ENCODE measurements at regions not wholly inside any gene's neighbourhood (a gene's known extent, or its start where the extent isn't known, plus 50 kb on each side); places are given as distances from the start of the nearest gene placed in this dataset.

DNA sequence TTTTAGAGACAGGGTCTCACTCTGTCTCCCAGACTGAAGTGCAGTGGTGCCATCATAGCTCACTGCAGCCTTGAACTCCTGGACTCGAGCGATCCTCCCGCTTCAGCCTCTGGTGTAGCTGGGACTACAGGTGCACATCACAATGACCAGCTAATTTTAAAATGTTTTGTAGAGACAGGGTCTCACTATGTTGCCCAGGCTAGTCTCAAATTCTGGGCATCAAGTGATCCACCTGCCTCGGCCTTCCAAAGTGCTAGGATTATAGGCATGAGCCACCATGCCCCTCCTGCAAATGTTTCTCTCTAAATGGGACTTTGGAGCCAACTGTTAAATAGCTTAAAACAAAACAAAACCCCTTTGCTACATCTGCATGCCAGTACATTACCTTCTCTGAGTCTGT lies 82.2 kb upstream of the BRD7 start:
- no peak for DNase-seq (ENCODE audit: low spot score)
- Histone ChIP-seq H3K4me3 (ENCODE audit: low read depth in 1 of 3, low read length in 3 of 3) (no peak overlapping the region), H3K27me3 (ENCODE audit: control insufficient read depth in 4 of 4, insufficient read depth in 4 of 4, low read length in 3 of 4) (no peaks in the 10 kb centered on the region), H3K4me1 (ENCODE audit: control insufficient read depth in 4 of 4, insufficient read depth in 4 of 4, low read length in 3 of 4) (no peaks in the 10 kb centered on the region), H3K9me3 (ENCODE audit: control insufficient read depth in 4 of 4, low read length in 3 of 4) (no peaks in the 10 kb centered on the region), H3K36me3 (ENCODE audit: control insufficient read depth in 4 of 4, insufficient read depth in 3 of 4, low read depth in 1 of 4, low read length in 3 of 4) (no peaks in the 10 kb centered on the region), H3K27ac (ENCODE audit: low read depth in 1 of 2, low read length in 2 of 2) (no peak overlapping the region), H3K9ac (ENCODE audit: low read depth in 1 of 2, low read length in 2 of 2) (no peak overlapping the region)
- TF ChIP-seq FOXA2 (IDR thresholded peaks at IDR 0.05), result no peak
- TF ChIP-seq HNF4G (IDR thresholded peaks at IDR 0.05), result no peak
- TF ChIP-seq, protein P1, sequence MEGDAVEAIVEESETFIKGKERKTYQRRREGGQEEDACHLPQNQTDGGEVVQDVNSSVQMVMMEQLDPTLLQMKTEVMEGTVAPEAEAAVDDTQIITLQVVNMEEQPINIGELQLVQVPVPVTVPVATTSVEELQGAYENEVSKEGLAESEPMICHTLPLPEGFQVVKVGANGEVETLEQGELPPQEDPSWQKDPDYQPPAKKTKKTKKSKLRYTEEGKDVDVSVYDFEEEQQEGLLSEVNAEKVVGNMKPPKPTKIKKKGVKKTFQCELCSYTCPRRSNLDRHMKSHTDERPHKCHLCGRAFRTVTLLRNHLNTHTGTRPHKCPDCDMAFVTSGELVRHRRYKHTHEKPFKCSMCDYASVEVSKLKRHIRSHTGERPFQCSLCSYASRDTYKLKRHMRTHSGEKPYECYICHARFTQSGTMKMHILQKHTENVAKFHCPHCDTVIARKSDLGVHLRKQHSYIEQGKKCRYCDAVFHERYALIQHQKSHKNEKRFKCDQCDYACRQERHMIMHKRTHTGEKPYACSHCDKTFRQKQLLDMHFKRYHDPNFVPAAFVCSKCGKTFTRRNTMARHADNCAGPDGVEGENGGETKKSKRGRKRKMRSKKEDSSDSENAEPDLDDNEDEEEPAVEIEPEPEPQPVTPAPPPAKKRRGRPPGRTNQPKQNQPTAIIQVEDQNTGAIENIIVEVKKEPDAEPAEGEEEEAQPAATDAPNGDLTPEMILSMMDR (IDR thresholded peaks at IDR 0.05; ENCODE audit: low read depth, low read length, missing input control), result no peak
- TF ChIP-seq YY1 (IDR thresholded peaks at IDR 0.05), result no peak
- TF ChIP-seq EGR1 (IDR thresholded peaks at IDR 0.05; ENCODE audit: low read depth in 2 of 2), result no peak
- no peak for TF ChIP-seq FOXA1 (IDR thresholded peaks at IDR 0.05)
- TF ChIP-seq, protein P2, sequence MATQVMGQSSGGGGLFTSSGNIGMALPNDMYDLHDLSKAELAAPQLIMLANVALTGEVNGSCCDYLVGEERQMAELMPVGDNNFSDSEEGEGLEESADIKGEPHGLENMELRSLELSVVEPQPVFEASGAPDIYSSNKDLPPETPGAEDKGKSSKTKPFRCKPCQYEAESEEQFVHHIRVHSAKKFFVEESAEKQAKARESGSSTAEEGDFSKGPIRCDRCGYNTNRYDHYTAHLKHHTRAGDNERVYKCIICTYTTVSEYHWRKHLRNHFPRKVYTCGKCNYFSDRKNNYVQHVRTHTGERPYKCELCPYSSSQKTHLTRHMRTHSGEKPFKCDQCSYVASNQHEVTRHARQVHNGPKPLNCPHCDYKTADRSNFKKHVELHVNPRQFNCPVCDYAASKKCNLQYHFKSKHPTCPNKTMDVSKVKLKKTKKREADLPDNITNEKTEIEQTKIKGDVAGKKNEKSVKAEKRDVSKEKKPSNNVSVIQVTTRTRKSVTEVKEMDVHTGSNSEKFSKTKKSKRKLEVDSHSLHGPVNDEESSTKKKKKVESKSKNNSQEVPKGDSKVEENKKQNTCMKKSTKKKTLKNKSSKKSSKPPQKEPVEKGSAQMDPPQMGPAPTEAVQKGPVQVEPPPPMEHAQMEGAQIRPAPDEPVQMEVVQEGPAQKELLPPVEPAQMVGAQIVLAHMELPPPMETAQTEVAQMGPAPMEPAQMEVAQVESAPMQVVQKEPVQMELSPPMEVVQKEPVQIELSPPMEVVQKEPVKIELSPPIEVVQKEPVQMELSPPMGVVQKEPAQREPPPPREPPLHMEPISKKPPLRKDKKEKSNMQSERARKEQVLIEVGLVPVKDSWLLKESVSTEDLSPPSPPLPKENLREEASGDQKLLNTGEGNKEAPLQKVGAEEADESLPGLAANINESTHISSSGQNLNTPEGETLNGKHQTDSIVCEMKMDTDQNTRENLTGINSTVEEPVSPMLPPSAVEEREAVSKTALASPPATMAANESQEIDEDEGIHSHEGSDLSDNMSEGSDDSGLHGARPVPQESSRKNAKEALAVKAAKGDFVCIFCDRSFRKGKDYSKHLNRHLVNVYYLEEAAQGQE (IDR thresholded peaks at IDR 0.05), result no peak
- 96% methylated on average over 4 of the region's 4 CpGs for WGBS

DNA sequence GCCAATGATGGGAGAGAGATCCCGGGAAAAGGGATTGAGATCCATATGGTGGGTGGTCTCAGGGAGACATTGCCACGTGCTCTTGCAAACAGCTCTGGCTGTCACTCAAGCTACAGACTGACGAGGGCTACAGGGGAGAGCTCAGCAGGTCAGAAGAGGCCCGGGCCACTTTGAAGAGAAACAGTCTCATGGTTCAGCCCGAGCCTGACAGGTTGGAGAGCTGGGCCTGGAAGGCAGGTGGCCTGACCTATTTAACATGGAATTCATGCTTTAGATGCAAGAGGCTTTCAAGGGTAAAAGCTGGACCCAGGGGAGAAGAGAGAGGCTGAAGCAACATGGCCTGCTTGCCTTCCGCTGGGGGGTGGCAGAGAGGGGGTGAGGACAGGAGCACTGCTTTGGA lies 81.0 kb upstream of the BRD7 start:
- Histone ChIP-seq H3K9me3 (ENCODE audit: control insufficient read depth in 4 of 4, low read length in 3 of 4) (no peaks in the 10 kb centered on the region), H3K4me3 (ENCODE audit: low read depth in 1 of 3, low read length in 3 of 3) (no peak overlapping the region), H3K27me3 (ENCODE audit: control insufficient read depth in 4 of 4, insufficient read depth in 4 of 4, low read length in 3 of 4) (no peaks in the 10 kb centered on the region), H3K9ac (ENCODE audit: low read depth in 1 of 2, low read length in 2 of 2) (no peak overlapping the region), H3K36me3 (ENCODE audit: control insufficient read depth in 4 of 4, insufficient read depth in 3 of 4, low read depth in 1 of 4, low read length in 3 of 4) (no peaks in the 10 kb centered on the region), H3K4me1 (ENCODE audit: control insufficient read depth in 4 of 4, insufficient read depth in 4 of 4, low read length in 3 of 4) (no peaks in the 10 kb centered on the region), H3K27ac (ENCODE audit: low read depth in 1 of 2, low read length in 2 of 2) (no peak overlapping the region)
- WGBS, result 66% methylated on average over 6 of the region's 6 CpGs
- DNase-seq (ENCODE audit: low spot score), result no peak
- TF ChIP-seq, protein P3, sequence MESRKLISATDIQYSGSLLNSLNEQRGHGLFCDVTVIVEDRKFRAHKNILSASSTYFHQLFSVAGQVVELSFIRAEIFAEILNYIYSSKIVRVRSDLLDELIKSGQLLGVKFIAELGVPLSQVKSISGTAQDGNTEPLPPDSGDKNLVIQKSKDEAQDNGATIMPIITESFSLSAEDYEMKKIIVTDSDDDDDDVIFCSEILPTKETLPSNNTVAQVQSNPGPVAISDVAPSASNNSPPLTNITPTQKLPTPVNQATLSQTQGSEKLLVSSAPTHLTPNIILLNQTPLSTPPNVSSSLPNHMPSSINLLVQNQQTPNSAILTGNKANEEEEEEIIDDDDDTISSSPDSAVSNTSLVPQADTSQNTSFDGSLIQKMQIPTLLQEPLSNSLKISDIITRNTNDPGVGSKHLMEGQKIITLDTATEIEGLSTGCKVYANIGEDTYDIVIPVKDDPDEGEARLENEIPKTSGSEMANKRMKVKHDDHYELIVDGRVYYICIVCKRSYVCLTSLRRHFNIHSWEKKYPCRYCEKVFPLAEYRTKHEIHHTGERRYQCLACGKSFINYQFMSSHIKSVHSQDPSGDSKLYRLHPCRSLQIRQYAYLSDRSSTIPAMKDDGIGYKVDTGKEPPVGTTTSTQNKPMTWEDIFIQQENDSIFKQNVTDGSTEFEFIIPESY (IDR thresholded peaks at IDR 0.05), result no peak
- no peak for TF ChIP-seq EGR1 (IDR thresholded peaks at IDR 0.05; ENCODE audit: low read depth in 2 of 2)
- no peak for TF ChIP-seq GABPA (IDR thresholded peaks at IDR 0.05 in 1 of 2, conservative IDR thresholded peaks at IDR 0.05 in 1 of 2)
- no peak for TF ChIP-seq RAD21 (IDR thresholded peaks at IDR 0.05)
- no peak for TF ChIP-seq FOXA2 (IDR thresholded peaks at IDR 0.05)
- TF ChIP-seq YY1 (IDR thresholded peaks at IDR 0.05), result no peak
- TF ChIP-seq FOXA1 (IDR thresholded peaks at IDR 0.05), result no peak
- no peak for TF ChIP-seq HNF4G (IDR thresholded peaks at IDR 0.05)
- TF ChIP-seq SP1 (IDR thresholded peaks at IDR 0.05), result no peak
- TF ChIP-seq, protein P1 (IDR thresholded peaks at IDR 0.05; ENCODE audit: low read depth, low read length, missing input control), result no peak
- no peak for TF ChIP-seq NR2F2 (IDR thresholded peaks at IDR 0.05)
- TF ChIP-seq TAF1 (conservative IDR thresholded peaks at IDR 0.05), result no peak
- no peak for TF ChIP-seq HNF4A (conservative IDR thresholded peaks at IDR 0.05)
- TF ChIP-seq RXRA (IDR thresholded peaks at IDR 0.05), result no peak
- TF ChIP-seq, protein P2 (IDR thresholded peaks at IDR 0.05), result no peak
